NCI-H1436 (cell line): ENCODE measurements at regions not wholly inside any gene's neighbourhood (a gene's known extent, or its start where the extent isn't known, plus 50 kb on each side); places are given as distances from the start of the nearest gene placed in this dataset.

ENCODE experiments used
- DNase-seq: peaks from one replicate; lab custom pipeline; 2025; lab: John Stamatoyannopoulos, UW

- DNase-seq, result no peak
Measured at GRCh38 chr2:16173893-16174692, 233.7 kb downstream of the MYCN start.

- no peak for DNase-seq
Measured at GRCh38 chr2:16172324-16173175, 232.2 kb downstream of the MYCN start.

- no peak for DNase-seq
Measured at GRCh38 chr2:16171425-16171920, 231.1 kb downstream of the MYCN start.

- DNase-seq, result no peak
Measured at GRCh38 chr2:16170675-16171424, 230.5 kb downstream of the MYCN start.

- no peak for DNase-seq
Measured at GRCh38 chr2:16169381-16169960, 229.1 kb downstream of the MYCN start.

- no peak for DNase-seq
Measured at GRCh38 chr2:16168506-16169264, 228.3 kb downstream of the MYCN start.

GRCh38 chr2:16167870-16168426 lies 227.6 kb downstream of the MYCN start:
- DNase-seq, result no peak

GRCh38 chr2:16167451-16167861 lies 227.1 kb downstream of the MYCN start:
- no peak for DNase-seq

- DNase-seq, result no peak
Measured at GRCh38 chr2:16166327-16166981, 226.1 kb downstream of the MYCN start.

- DNase-seq, result no peak
Measured at GRCh38 chr2:16165518-16166326, 225.4 kb downstream of the MYCN start.

- no peak for DNase-seq
Measured at GRCh38 chr2:16162491-16163040, 222.2 kb downstream of the MYCN start.

- no peak for DNase-seq
Measured at GRCh38 chr2:16161768-16162490, 221.6 kb downstream of the MYCN start.

GRCh38 chr2:16161085-16161565 lies 220.8 kb downstream of the MYCN start:
- DNase-seq, result no peak

GRCh38 chr2:16160281-16161084 lies 220.1 kb downstream of the MYCN start:
- DNase-seq, result no peak

GRCh38 chr2:16156411-16156810 lies 216.1 kb downstream of the MYCN start:
- DNase-seq, result no peak

GRCh38 chr2:16155766-16156165 lies 215.4 kb downstream of the MYCN start:
- no peak for DNase-seq

- no peak for DNase-seq
Measured at GRCh38 chr2:16155366-16155765, 215.0 kb downstream of the MYCN start.
